C4-2B (cell line): ENCODE measurements at regions not wholly inside any gene's neighbourhood (a gene's known extent, or its start where the extent isn't known, plus 50 kb on each side); places are given as distances from the start of the nearest gene placed in this dataset.
"Not testable (repeated sequence)": the region's sequence is repeated elsewhere in the genome, so short reads cannot be mapped to it uniquely, and the experiment has no call there.

ENCODE experiments used
- H3K27ac ChIP-seq: fragments of 450-650 bp; 2 replicates; pipeline ENCODE4 v1.5.1; 2017
- ZFX ChIP-seq: fragments of 450-650 bp; IDR thresholded peaks from 2 replicates; pipeline ENCODE4 v1.6.1; 2017
- TF ChIP-seq, protein P1 (sequence below): fragments of 450-650 bp; conservative IDR thresholded peaks from 2 replicates; pipeline ENCODE4 v1.5.1; 2017; ENCODE audit warnings: mild to moderate bottlenecking

DNA sequence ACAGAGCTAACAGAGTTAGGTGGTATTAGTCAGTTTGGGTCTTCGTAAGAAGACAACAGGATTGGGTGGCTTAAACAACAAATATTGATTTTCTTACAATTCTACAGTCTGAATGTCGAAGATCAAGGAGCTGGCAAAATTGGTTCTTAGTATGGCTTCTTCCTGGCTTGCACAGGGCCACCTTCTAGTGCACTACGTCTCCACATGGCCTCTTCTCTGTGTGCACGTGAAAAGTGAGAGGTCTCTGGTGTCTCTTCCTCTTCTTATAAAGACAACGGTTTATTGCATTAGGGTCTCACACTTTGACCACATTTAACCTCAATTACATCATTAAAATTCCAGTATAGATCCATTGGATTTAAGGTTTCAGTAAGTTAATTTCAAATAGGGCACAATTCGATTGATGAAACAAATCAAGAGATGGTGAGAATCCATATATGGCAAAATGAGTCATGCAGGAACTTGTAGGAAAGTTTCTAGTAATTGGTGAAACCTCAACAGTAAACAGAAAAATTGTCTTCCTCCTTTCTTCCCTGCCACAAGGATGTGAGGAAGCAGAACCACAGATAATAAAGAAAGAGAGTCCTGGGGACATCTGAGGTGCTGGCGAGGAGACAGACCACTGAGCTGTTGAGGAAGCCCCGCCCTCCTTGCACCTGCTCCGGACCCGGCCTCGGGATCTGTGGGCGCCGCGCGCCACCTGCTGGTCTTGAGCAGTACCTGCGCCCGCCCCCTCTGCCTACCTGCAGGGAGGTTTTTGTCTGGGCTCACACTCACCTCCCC, 846.7 kb downstream of the TMEM121 start:
- no peak overlapping the region for H3K27ac ChIP-seq
- TF ChIP-seq, protein P1, sequence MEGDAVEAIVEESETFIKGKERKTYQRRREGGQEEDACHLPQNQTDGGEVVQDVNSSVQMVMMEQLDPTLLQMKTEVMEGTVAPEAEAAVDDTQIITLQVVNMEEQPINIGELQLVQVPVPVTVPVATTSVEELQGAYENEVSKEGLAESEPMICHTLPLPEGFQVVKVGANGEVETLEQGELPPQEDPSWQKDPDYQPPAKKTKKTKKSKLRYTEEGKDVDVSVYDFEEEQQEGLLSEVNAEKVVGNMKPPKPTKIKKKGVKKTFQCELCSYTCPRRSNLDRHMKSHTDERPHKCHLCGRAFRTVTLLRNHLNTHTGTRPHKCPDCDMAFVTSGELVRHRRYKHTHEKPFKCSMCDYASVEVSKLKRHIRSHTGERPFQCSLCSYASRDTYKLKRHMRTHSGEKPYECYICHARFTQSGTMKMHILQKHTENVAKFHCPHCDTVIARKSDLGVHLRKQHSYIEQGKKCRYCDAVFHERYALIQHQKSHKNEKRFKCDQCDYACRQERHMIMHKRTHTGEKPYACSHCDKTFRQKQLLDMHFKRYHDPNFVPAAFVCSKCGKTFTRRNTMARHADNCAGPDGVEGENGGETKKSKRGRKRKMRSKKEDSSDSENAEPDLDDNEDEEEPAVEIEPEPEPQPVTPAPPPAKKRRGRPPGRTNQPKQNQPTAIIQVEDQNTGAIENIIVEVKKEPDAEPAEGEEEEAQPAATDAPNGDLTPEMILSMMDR, result peak; percentile 96
- TF ChIP-seq ZFX, result no peak

DNA sequence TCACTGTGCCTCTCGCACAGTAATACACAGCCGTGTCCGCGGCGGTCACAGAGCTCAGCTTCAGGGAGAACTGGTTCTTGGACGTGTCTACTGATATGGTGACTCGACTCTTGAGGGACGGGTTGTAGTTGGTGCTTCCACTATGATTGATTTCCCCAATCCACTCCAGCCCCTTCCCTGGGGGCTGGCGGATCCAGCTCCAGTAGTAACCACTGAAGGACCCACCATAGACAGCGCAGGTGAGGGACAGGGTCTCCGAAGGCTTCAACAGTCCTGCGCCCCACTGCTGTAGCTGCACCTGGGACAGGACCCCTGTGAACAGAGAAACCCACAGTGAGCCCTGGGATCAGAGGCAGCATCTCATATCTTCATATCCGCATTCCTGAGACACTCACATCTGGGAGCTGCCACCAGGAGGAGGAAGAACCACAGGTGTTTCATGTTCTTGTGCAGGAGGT, 847.3 kb downstream of the TMEM121 start:
- TF ChIP-seq, protein P1, result peak; percentile 47
- not testable (repeated sequence) for H3K27ac ChIP-seq

DNA sequence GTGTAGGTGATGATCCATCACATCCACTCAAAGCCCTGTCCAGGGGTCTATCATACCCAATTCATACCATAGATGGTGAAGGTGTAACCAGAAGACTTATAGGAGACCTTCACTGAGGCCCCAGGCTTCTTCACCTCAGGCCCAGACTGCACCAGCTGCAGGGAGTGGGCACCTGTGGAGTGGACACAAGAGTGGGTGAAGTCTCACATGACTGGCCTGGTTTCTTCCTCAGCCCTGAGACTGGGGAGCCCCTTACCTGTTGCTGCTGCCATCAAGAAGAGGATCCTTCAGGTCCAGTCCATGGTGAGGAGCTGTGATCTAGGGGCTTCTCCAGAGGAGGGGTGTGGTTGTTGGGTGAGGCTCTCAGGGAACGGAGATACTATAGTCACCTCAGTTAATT, 851.0 kb downstream of the TMEM121 start:
- no peak overlapping the region for H3K27ac ChIP-seq
- TF ChIP-seq, protein P1, result no peak
- no peak for TF ChIP-seq ZFX

DNA sequence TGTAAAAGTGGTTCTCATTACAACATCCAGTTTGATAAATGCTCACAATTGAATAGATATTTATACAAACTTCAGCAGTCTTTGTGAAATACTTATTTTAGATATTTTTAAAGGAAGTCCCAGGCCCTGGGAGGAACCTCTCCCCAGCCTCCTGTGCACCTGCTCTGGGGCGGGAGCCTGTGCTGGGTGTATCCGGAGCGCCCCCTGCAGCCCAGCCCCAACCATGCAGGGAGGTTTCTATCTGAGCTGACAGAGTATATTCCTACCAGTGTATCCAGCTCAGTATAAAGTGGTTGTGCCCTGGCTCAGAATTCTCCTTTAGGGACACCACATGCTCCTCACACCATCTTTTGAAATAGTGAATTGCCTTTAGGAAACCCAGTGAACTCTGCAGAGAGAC, 851.8 kb downstream of the TMEM121 start:
- TF ChIP-seq, protein P1, result peak; percentile 60
- TF ChIP-seq ZFX, result no peak
- H3K27ac ChIP-seq, result no peak overlapping the region

DNA sequence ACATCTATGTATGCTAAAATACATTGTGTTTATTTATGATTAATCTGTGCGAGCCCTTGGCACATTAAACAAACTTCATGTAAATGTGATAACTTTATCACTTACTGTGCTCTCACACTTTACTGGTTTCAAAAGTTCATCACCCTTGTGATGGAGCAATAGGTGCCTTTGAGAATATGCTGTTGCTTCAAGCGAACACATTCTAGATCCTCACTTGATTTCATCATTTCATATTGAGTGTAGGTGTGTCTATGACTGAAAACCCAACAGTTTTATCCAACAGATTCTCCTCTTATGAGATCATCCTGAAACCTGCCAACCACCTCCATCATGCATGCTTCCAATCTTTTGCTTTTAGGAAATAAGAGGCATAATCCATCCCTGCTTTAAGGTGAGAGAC, 854.4 kb downstream of the TMEM121 start:
- no peak overlapping the region for H3K27ac ChIP-seq
- TF ChIP-seq ZFX, result no peak
- TF ChIP-seq, protein P1, result no peak

DNA sequence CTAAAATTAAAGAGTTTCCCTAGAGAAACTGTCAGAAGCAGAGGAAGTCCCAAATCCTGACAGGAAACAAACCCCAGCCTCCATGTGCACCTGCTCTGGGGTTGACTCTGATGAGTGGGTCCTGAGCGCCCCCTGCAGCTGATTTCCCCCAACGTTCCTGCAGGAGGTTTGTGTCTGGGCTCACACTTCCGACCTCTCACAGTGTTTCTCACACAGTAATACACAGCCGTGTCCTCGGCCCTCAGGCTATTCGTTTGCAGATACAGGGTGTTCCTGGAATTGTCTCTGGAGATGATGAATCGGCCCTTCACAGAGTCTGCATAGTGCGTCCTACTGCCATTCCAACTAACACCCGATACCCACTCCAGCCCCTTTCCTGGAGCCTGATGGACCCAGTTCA, 862.8 kb downstream of the TMEM121 start:
- H3K27ac ChIP-seq, result not testable (repeated sequence)

DNA sequence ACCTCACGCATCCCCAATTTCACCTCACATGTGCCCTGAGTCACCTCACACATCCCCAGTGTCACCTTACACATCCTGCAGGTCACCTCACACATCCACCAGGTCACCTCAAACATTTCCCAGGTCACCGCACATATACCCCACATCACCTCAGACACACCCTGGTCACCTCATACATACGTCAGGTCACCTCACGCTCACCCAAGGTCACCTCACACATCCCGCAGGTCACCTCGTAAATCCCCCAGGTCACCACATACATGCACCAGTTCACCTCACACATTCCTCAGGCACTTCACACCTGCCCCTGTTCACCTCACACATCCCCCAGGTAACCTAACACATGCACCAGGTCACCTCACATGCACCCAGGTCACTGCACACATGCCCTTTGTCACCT, 864.0 kb downstream of the TMEM121 start:
- no peak overlapping the region for H3K27ac ChIP-seq
- TF ChIP-seq, protein P1, result no peak
- no peak for TF ChIP-seq ZFX

DNA sequence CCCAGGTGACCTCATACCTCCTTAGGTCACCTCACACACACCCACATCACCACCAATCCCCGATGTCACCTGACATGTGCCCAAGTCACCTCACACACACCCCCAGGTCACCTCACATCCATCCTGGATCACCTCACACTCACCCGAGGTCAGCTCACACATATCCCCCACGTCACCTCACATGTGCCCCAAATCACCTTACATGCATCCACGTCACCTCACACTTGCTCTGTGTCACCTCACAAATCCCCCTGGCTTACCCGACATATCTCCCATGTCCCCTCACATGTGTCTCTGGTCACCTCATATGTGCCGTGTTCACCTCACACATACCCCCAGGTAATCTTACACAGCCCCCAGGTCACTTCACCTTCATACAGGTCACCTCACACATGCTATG, 864.6 kb downstream of the TMEM121 start:
- no peak for TF ChIP-seq ZFX
- TF ChIP-seq, protein P1, result no peak
- H3K27ac ChIP-seq, result no peak overlapping the region
